ENCODE measurements at regions not wholly inside any gene's neighbourhood (a gene's known extent, or its start where the extent isn't known, plus 50 kb on each side); places are given as distances from the start of the nearest gene placed in this dataset.
A peak's percentile ranks its signal among the peaks of the same experiment; 100 is the strongest.

GRCh38 chr16:24639769-24640168, 89.7 kb upstream of the TNRC6A start:
- H3K18ac ChIP-seq (ENCODE audit: low read length), result no peak overlapping the region
- no peak overlapping the region for H2AFZ ChIP-seq (ENCODE audit: insufficient read depth, low read length, poor library complexity)
- H3K4me1 ChIP-seq (ENCODE audit: control insufficient read depth in 1 of 2, insufficient read depth in 2 of 2, low read length in 2 of 2), result no peaks in the 10 kb centered on the region
- H2BK5ac ChIP-seq (ENCODE audit: low read depth, low read length, poor library complexity), result no peak overlapping the region
- H4K91ac ChIP-seq (ENCODE audit: low read depth, low read length), result no peak overlapping the region
- H3K36me3 ChIP-seq (ENCODE audit: control insufficient read depth in 1 of 2, insufficient read depth in 2 of 2, low read length in 2 of 2), result no peaks in the 10 kb centered on the region
- no peak overlapping the region for H3K4me3 ChIP-seq (ENCODE audit: low read depth, low read length)
- no peak overlapping the region for H3K9ac ChIP-seq (ENCODE audit: low read length)
- H3K23ac ChIP-seq (ENCODE audit: low read length), result no peak overlapping the region
- H3K79me2 ChIP-seq (ENCODE audit: control insufficient read depth, insufficient read depth, low read length, poor library complexity), result no peaks in the 10 kb centered on the region
- H3K14ac ChIP-seq (ENCODE audit: low read length), result no peak overlapping the region
- H3K9me3 ChIP-seq (ENCODE audit: insufficient read depth, low read depth, low read length), result no peaks in the 10 kb centered on the region
- no peak overlapping the region for H3K27ac ChIP-seq (ENCODE audit: low read depth, low read length)
- H2BK120ac ChIP-seq (ENCODE audit: insufficient read depth, low read length, poor library complexity), result no peak overlapping the region
- no peak overlapping the region for H4K12ac ChIP-seq (ENCODE audit: low read depth, low read length)
- no peaks in the 10 kb centered on the region for H3K27me3 ChIP-seq (ENCODE audit: insufficient read depth, low read length)
- no peak overlapping the region for H2BK12ac ChIP-seq (ENCODE audit: low read length)
- no peak overlapping the region for H4K8ac ChIP-seq (ENCODE audit: low read depth, low read length)
- H2AK5ac ChIP-seq (ENCODE audit: low read length), result no peak overlapping the region
- no peak overlapping the region for H3K4ac ChIP-seq (ENCODE audit: low read depth, low read length)
- H3K4me2 ChIP-seq (ENCODE audit: low read length), result no peak overlapping the region
- no peaks in the 10 kb centered on the region for H3K79me1 ChIP-seq (ENCODE audit: low read length)
- no peak for DNase-seq
- WGBS (ENCODE audit: extremely low coverage, insufficient coverage, insufficient read length), result no CpG with 5 or more reads among the region's 2 CpGs

- H4K12ac ChIP-seq (ENCODE audit: low read depth, low read length), result no peak overlapping the region
- H2BK5ac ChIP-seq (ENCODE audit: low read depth, low read length, poor library complexity), result no peak overlapping the region
- no peak overlapping the region for H3K4ac ChIP-seq (ENCODE audit: low read depth, low read length)
- no peaks in the 10 kb centered on the region for H3K79me2 ChIP-seq (ENCODE audit: control insufficient read depth, insufficient read depth, low read length, poor library complexity)
- H3K4me2 ChIP-seq (ENCODE audit: low read length), result no peak overlapping the region
- H2BK120ac ChIP-seq (ENCODE audit: insufficient read depth, low read length, poor library complexity), result no peak overlapping the region
- no peak overlapping the region for H3K9ac ChIP-seq (ENCODE audit: low read length)
- no peaks in the 10 kb centered on the region for H3K27me3 ChIP-seq (ENCODE audit: insufficient read depth, low read length)
- H3K4me3 ChIP-seq (ENCODE audit: low read depth, low read length), result no peak overlapping the region
- H3K9me3 ChIP-seq (ENCODE audit: insufficient read depth, low read depth, low read length), result no peaks in the 10 kb centered on the region
- no peaks in the 10 kb centered on the region for H3K4me1 ChIP-seq (ENCODE audit: control insufficient read depth in 1 of 2, insufficient read depth in 2 of 2, low read length in 2 of 2)
- no peak overlapping the region for H3K18ac ChIP-seq (ENCODE audit: low read length)
- no peak overlapping the region for H2BK12ac ChIP-seq (ENCODE audit: low read length)
- no CpG with 5 or more reads among the region's 8 CpGs for WGBS (ENCODE audit: extremely low coverage, insufficient coverage, insufficient read length)
- H3K36me3 ChIP-seq (ENCODE audit: control insufficient read depth in 1 of 2, insufficient read depth in 2 of 2, low read length in 2 of 2), result no peaks in the 10 kb centered on the region
- H3K14ac ChIP-seq (ENCODE audit: low read length), result no peak overlapping the region
- no peak overlapping the region for H3K23ac ChIP-seq (ENCODE audit: low read length)
- no peak overlapping the region for H4K8ac ChIP-seq (ENCODE audit: low read depth, low read length)
- no peak overlapping the region for H2AFZ ChIP-seq (ENCODE audit: insufficient read depth, low read length, poor library complexity)
- no peaks in the 10 kb centered on the region for H3K79me1 ChIP-seq (ENCODE audit: low read length)
- no peak overlapping the region for H4K91ac ChIP-seq (ENCODE audit: low read depth, low read length)
- no peak overlapping the region for H3K27ac ChIP-seq (ENCODE audit: low read depth, low read length)
- H2AK5ac ChIP-seq (ENCODE audit: low read length), result no peak overlapping the region
- DNase-seq, result no peak
Measured at GRCh38 chr16:24643489-24643888, 86.0 kb upstream of the TNRC6A start.

GRCh38 chr16:24645739-24646645, 83.5 kb upstream of the TNRC6A start:
- Histone ChIP-seq H3K4me2 (ENCODE audit: low read length) (no peak overlapping the region), H3K79me2 (ENCODE audit: control insufficient read depth, insufficient read depth, low read length, poor library complexity) (no peaks in the 10 kb centered on the region), H2AK5ac (ENCODE audit: low read length) (no peak overlapping the region), H2AFZ (ENCODE audit: insufficient read depth, low read length, poor library complexity) (no peak overlapping the region), H3K4ac (ENCODE audit: low read depth, low read length) (no peak overlapping the region), H3K36me3 (ENCODE audit: control insufficient read depth in 1 of 2, insufficient read depth in 2 of 2, low read length in 2 of 2) (no peaks in the 10 kb centered on the region), H3K9me3 (ENCODE audit: insufficient read depth, low read depth, low read length) (no peaks in the 10 kb centered on the region), H4K12ac (ENCODE audit: low read depth, low read length) (no peak overlapping the region), H2BK120ac (ENCODE audit: insufficient read depth, low read length, poor library complexity) (no peak overlapping the region), H3K18ac (ENCODE audit: low read length) (no peak overlapping the region), H3K27ac (ENCODE audit: low read depth, low read length) (no peak overlapping the region), H3K79me1 (ENCODE audit: low read length) (no peaks in the 10 kb centered on the region), H3K23ac (ENCODE audit: low read length) (no peak overlapping the region), H3K4me3 (ENCODE audit: low read depth, low read length) (no peak overlapping the region), H4K91ac (ENCODE audit: low read depth, low read length) (no peak overlapping the region), H3K9ac (ENCODE audit: low read length) (no peak overlapping the region), H2BK12ac (ENCODE audit: low read length) (no peak overlapping the region), H3K14ac (ENCODE audit: low read length) (no peak overlapping the region), H2BK5ac (ENCODE audit: low read depth, low read length, poor library complexity) (no peak overlapping the region), H3K4me1 (ENCODE audit: control insufficient read depth in 1 of 2, insufficient read depth in 2 of 2, low read length in 2 of 2) (no peaks in the 10 kb centered on the region), H3K27me3 (ENCODE audit: insufficient read depth, low read length) (no peaks in the 10 kb centered on the region), H4K8ac (ENCODE audit: low read depth, low read length) (no peak overlapping the region)
- WGBS (ENCODE audit: extremely low coverage, insufficient coverage, insufficient read length), result no CpG with 5 or more reads among the region's 5 CpGs
- peak; percentile 58 to 95 for DNase-seq

GRCh38 chr16:24646646-24646995, 82.8 kb upstream of the TNRC6A start:
- Histone ChIP-seq H3K4me3 (ENCODE audit: low read depth, low read length) (no peak overlapping the region), H3K4ac (ENCODE audit: low read depth, low read length) (no peak overlapping the region), H3K79me1 (ENCODE audit: low read length) (no peaks in the 10 kb centered on the region), H2AK5ac (ENCODE audit: low read length) (no peak overlapping the region), H3K4me2 (ENCODE audit: low read length) (no peak overlapping the region), H3K18ac (ENCODE audit: low read length) (no peak overlapping the region), H3K4me1 (ENCODE audit: control insufficient read depth in 1 of 2, insufficient read depth in 2 of 2, low read length in 2 of 2) (no peaks in the 10 kb centered on the region), H2AFZ (ENCODE audit: insufficient read depth, low read length, poor library complexity) (no peak overlapping the region), H2BK120ac (ENCODE audit: insufficient read depth, low read length, poor library complexity) (no peak overlapping the region), H4K12ac (ENCODE audit: low read depth, low read length) (no peak overlapping the region), H4K8ac (ENCODE audit: low read depth, low read length) (no peak overlapping the region), H3K36me3 (ENCODE audit: control insufficient read depth in 1 of 2, insufficient read depth in 2 of 2, low read length in 2 of 2) (no peaks in the 10 kb centered on the region), H4K91ac (ENCODE audit: low read depth, low read length) (peak overlapping the region; percentile 23), H2BK5ac (ENCODE audit: low read depth, low read length, poor library complexity) (no peak overlapping the region), H3K27ac (ENCODE audit: low read depth, low read length) (no peak overlapping the region), H3K9me3 (ENCODE audit: insufficient read depth, low read depth, low read length) (no peaks in the 10 kb centered on the region), H3K23ac (ENCODE audit: low read length) (no peak overlapping the region), H3K14ac (ENCODE audit: low read length) (no peak overlapping the region), H2BK12ac (ENCODE audit: low read length) (peak overlapping the region; percentile 79), H3K27me3 (ENCODE audit: insufficient read depth, low read length) (no peaks in the 10 kb centered on the region), H3K9ac (ENCODE audit: low read length) (no peak overlapping the region), H3K79me2 (ENCODE audit: control insufficient read depth, insufficient read depth, low read length, poor library complexity) (no peaks in the 10 kb centered on the region)
- no CpG with 5 or more reads among the region's 2 CpGs for WGBS (ENCODE audit: extremely low coverage, insufficient coverage, insufficient read length)
- DNase-seq, result no peak
